Fibroblast of the aortic adventitia (primary cell): ENCODE measurements at regions not wholly inside any gene's neighbourhood (a gene's known extent, or its start where the extent isn't known, plus 50 kb on each side); places are given as distances from the start of the nearest gene placed in this dataset.

Experiments
- DNase-seq: peaks from one replicate; pipeline ENCODE4 v3.0.0-alpha.2; 2010; ENCODE audit warnings: low read depth
- H3K4me3 ChIP-seq: 2 replicates; pipeline ENCODE4 v1.5.1; 2011; ENCODE audit warnings: low read depth, mild to moderate bottlenecking, control low read depth, low read length, moderate library complexity
- TF ChIP-seq, protein P1 (sequence below): IDR thresholded peaks from 2 replicates; pipeline ENCODE4 v1.5.1; 2011; ENCODE audit warnings: mild to moderate bottlenecking, low read length, control low read depth, inconsistent platforms; ENCODE audit not compliant: insufficient read depth

DNA sequence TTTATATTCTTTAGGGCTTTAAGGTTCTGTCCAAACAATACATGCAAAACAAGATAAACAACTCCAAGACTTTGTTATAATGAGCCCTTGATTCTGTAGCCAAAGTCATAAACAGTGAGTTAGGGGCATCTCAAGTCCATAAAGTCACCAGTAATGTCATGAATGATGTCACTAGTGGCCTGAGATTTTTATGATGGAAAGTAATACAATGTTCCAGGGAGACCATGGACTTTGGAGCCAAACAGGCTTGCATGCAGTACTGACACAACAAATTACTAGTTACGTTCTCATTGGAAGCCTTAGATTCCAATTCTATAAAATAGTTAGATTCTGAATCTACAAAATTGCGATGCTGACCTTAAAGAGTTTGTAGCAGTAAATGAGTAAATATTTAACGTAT lies 280.0 kb downstream of the HINT1 start:
- TF ChIP-seq, protein P1, sequence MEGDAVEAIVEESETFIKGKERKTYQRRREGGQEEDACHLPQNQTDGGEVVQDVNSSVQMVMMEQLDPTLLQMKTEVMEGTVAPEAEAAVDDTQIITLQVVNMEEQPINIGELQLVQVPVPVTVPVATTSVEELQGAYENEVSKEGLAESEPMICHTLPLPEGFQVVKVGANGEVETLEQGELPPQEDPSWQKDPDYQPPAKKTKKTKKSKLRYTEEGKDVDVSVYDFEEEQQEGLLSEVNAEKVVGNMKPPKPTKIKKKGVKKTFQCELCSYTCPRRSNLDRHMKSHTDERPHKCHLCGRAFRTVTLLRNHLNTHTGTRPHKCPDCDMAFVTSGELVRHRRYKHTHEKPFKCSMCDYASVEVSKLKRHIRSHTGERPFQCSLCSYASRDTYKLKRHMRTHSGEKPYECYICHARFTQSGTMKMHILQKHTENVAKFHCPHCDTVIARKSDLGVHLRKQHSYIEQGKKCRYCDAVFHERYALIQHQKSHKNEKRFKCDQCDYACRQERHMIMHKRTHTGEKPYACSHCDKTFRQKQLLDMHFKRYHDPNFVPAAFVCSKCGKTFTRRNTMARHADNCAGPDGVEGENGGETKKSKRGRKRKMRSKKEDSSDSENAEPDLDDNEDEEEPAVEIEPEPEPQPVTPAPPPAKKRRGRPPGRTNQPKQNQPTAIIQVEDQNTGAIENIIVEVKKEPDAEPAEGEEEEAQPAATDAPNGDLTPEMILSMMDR, result no peak
- no peak for DNase-seq
- no peak overlapping the region for H3K4me3 ChIP-seq

DNA sequence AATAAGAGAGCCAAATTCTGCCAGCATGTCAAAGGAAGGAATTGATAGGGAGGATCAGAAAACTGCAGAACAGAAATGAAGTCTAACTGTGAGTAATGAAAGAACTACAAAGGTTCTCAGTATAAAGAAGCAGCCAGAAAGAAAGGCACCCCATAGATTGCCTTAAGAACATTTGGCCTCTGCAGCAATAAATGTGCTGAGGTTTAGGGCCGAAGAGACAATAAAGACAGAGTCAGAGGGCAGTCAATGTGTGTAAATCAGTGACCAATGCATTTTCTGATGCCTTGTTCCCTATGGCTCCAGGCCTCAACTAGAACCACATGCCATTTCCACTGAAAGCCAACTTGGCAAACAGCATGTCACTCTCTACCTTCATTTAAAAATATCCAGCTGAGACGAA lies 281.0 kb downstream of the HINT1 start:
- no peak for DNase-seq
- no peak overlapping the region for H3K4me3 ChIP-seq

DNA sequence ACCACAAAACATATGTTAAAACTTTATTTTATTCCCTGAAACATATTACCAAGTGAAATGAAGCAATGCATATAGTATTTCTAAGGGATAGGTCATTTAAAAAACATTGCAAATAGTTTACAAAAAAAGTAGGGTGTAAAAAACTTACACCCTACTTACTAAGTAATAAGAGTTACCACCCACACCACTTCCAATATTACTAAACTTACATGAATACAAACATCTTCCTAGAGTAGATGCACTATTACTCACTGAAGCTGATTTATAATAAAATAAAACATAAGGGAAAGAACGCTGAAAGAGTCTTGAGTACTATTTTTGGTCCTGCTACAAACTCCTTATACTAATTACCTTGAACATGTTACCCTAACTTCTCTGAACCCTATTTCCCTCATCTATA lies 289.4 kb downstream of the HINT1 start:
- no peak overlapping the region for H3K4me3 ChIP-seq
- TF ChIP-seq, protein P1, result no peak
- DNase-seq, result no peak

More for the DNA sequence above, 281.0 kb downstream of the HINT1 start:
- TF ChIP-seq, protein P1, result no peak

DNA sequence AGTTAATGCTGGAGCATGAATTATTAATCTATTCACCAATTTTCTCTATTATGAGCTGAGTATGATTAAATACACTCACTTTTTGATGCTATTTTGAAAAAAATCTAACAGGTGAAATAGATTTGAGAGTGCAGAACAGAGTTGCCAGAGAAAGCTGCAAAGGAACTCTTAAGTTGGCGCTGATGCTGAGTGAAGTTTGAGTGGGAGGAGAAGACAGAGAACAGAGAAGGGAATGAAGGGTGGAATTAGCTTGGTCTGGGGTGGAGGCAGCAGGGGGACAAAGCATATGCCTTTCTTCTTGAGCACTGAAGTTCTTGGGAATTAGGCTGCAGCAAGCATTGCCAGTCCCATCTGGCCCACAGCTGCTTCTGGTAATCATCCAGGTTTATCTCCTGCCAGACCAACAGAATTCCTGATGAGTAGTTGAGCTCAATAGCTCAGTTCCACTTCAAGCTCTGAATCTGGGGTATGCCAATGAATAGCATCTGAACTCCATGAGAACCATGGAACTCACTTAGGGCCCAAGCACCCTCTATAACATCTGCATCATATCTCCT lies 290.1 kb downstream of the HINT1 start:
- TF ChIP-seq, protein P1, result no peak
- DNase-seq, result no peak

DNA sequence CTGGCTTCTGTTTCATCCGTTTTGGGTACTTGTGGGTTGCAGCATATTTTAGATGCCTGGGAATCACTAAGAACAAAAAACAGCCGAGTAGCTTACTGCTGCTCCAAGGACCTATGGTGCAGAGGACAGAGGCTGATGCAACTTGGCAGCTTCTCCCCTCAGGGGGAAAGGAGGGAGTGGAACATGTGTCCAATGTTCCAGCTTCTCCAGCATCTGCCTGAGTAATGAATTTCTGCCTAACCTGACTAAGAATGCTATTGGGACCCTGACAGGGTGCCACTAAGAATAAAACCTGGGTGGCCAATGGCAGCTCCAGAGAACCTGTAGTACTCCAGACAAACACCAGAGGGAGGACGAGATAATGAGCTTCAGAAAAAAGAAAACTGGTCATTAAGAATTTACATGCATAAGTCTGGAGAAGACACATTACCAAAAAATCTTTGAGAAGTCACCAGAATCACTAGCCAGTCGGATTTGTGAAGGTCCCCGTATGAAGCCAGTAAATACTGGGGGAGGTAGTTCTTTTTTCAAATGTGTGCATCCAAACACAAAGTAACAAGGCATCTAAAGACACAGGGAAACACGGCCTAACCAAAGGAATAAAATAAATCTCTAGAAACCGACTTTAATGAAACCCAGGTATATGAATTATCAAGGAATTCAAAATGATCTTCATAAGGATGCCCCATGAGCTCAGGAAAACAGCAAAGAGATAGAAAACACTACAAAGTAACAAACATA lies 293.5 kb downstream of the HINT1 start:
- H3K4me3 ChIP-seq, result no peak overlapping the region
- TF ChIP-seq, protein P1, result peak; percentile 58
- peak; percentile 12 for DNase-seq

More for the DNA sequence above, 290.1 kb downstream of the HINT1 start:
- no peak overlapping the region for H3K4me3 ChIP-seq

DNA sequence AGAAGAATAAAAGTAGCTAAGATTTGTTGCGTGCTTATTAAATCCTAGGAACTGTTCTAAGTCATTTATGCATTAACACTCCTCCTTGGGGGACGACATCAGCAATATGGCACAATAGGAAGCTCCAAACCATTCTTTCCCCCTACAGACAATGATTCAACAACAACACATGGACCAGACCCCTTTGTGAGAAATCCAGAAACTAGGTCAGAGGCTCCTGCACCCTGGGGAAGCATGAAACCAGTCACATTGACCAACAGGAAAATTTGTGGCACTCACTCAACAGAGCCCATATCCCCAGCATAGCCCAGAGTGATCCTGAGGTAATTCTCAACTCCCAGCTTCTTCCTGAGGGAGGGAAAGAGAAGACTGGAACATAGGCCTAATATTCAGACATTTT lies 294.4 kb downstream of the HINT1 start:
- H3K4me3 ChIP-seq, result no peak overlapping the region
- no peak for DNase-seq
- TF ChIP-seq, protein P1, result no peak
